GM18867 (cell line): ENCODE measurements at regions not wholly inside any gene's neighbourhood (a gene's known extent, or its start where the extent isn't known, plus 50 kb on each side); places are given as distances from the start of the nearest gene placed in this dataset.
"Not testable (repeated sequence)": the region's sequence is repeated elsewhere in the genome, so short reads cannot be mapped to it uniquely, and the experiment has no call there.

Source experiments
- ATAC-seq: cut with Tn5 transposase; IDR thresholded peaks from one replicate; pipeline ENCODE4 v1.9.1; 2021; ENCODE audit warnings: mild to moderate bottlenecking, moderate library complexity; ENCODE audit not compliant: unreplicated experiment

DNA sequence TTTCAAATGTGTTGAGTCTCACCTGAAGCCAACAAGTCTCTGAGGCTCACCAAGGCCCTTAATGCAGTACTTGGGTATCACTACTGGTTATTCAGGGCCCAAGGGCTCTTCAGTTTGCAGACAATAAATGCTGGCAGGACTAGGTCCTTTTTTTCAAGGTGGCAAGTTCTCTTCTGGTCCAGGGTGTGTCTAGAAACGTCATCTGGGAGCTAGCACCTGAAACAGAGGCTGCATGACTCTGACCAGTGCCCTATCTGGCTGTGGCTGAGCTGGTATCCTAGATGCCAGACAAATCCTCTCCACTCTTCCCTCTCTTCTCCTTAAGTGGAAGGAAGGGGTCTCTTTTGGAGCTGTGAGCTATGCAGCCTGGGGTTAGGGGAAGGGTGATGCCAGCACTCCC is 276.8 kb downstream of the PYDC2 start:
- no peak for ATAC-seq

DNA sequence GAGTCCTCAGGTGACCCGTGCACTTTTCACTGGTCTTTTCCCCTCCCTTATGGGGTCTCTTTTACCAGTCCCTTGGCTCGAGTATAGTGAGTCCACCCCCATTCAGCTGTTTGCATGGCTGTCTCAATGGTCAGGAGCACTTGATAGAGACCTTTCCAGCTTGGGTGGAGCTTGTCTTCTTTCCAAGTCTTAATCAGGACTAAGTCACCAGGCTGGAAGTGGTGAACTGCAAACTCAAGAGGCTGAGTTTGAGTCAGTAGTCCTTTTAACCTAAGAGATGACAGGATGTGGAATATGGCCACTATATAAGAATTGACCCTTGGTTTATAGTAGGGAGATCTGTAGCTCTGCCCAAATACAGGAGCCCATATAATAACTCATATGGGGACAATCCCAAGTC is 279.7 kb downstream of the PYDC2 start:
- ATAC-seq = no peak

DNA sequence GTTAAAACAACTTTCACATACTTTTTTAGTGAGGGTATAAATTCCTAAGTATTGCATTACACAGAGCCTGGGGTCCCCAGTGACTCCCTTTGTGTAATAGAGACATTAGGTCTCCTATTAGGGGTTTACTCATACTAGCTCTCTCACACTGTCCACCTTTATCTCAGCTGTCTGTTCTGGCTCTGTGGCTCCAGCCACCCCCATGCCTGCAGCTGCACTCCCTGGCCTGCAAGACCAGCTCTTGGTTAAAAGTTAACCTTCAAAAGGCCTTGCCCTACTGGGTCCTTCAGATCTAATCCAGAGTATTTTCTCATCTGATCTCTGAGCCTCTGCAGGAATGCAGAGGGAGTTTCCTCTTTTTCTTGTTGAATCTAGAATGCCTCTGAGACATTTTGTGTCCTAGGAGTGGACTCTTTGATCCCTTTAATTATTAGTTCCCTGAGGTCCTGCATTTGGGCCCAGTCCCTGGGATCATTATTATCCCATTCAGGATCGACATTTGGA is 280.9 kb downstream of the PYDC2 start:
- not testable (repeated sequence) for ATAC-seq

DNA sequence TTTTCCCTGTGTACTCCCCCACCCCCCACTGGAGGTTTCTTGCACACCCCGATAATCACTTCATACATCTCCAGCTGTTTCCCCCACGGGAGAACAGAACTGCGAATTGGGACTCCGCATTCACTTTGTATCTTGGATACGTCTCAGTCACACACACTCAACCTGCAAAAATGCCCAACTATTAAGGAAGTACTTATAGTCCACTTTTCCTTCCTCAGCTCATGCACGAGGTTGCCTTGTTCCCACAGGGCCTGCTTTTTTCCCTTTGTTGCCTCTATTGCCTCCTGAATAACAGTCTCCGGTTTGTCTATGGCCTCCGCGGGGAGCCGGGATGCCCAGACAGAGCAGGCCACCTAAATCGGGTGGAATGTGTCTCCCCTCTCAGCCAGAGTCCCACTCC is 282.3 kb downstream of the PYDC2 start:
- no peak for ATAC-seq

DNA sequence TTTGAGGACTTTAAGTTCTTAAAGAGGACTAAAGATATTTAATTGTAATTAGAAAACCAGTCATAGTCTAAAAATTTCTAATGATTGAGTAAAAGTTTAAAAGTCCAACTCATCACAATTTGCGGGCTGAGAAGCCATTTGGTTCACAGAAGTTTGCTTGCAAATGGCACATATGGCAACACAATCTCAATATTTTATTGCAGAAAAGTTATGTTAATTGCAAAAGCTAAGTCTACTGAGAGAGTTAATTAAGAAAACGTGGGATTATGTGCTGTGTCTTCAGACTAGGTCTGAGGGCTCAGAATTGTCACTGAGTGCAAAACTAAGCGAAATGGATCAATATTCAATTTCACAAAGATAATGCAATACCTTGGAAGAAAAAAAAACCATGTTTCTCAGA is 289.7 kb downstream of the PYDC2 start:
- no peak for ATAC-seq

DNA sequence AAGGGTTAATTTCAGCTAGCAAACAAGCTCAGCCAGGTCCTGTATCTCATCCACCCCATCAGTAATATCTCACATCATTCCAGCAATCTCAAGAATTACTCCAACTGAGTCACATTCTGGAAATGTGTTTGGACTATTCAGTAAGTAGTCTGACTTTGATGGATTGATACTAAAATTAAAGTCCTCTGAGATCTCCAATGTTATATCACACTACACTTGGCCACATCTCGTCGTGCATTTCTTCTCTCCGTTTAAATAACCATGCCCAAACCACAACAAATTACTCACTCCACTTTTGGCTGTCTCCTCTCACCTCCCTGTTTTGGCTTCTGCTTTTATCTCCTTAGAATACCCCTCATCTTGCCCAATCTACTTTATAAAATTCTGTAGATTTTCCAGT is 292.2 kb downstream of the PYDC2 start:
- ATAC-seq = no peak

DNA sequence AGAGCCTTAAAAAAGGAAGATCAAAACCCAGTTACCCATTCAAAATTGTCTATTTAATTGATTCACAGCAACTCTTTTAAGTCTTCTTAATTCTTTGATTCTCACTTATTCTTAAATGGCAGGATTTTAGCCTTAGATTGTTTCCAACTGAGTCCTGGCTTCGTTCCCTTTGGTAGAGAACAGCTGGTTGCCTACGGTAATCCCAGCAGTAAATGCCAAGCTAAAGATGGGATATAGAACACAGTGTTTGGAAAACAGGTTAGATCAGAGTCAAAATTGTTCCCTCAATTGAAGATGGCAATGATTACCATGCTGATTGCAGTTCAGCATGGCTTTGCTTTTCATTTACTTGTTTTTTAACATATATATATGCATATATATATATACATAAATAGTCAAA is 300.9 kb downstream of the PYDC2 start:
- ATAC-seq = no peak

DNA sequence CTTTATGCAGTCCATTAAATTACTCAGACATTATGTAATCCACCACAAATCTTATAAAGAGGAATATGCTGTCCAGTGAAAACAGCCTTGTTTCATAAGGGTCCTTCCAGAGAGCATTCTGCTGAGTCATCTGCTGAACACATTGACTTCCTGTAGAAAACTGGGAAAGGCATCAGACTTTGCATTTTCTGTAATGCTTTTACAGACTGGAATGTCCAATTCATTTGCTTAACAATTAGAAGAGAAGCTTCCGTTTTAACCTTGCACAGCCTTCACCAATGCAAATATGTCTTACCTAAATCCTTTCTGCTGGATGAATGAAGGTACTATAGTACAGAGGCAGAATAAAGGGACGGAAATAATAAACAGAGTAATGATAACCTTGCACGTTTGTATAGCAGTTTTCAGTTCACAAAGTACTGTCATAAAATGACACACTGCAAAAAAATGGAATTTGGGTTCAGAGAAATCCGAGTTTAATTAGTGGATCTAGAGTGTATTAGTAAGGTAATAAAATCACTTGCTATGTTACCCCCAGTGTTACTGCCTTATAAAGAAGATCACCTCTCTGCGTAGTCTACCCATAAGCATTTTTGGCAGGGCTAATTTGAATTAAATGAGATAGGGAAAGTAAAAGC is 301.5 kb downstream of the PYDC2 start:
- ATAC-seq = no peak

DNA sequence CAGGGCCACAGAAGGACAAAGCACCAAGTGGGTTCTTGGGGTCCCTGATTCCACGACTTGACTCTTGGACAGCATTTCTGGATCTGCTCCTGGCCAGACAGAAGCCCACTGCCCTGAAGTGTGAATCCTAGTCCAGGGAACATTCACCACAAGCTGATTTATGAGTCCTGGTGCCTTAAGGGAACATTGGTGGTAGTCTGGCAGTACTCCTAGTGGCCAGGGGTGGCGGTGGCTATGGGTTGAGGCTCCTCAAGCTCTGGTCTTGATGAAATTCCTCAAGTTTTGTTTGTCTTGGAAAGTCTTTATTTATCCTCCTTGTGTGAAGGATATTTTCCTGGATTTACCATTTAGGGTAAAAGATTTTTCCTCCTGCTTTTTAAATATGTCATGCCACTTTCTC is 307.5 kb downstream of the PYDC2 start:
- ATAC-seq = peak; percentile 41

DNA sequence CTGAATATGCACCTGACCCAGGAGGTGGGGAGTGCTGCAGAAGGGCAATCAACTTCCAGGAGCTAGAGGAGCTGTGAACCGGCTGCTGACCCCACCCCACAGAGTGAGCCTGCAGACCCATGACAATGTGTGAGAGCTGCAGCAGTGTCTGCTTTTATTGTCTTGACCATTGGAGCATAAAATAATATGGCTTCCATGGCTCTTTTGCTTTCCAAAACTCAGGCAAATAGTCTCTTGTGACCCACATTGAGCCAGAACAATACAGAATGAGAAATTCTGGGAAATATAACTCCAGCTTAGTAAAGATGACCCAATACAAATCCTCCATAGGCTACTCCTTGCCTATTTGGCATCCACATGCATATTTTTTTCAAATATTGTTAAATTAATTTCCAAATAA is 309.6 kb downstream of the PYDC2 start:
- ATAC-seq = no peak

DNA sequence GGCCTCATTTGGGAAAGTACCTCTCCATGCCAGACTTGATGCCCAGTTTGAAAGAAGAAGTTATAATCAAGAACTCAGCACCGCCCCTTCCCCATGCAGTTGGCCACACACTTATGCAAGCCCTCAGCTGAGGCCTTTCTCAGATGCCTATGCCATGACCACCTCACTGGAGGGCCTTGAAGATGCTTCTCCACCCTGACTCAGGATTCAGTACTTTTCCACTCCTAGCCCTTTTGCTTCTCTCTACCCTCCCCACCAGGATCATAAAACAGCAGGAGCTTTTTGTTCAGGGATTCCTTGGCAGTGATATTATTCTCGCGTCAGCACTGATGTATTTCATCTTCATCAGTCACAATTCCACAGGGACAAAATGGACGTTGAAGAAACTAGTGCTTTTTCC is 313.5 kb downstream of the PYDC2 start:
- no peak for ATAC-seq

DNA sequence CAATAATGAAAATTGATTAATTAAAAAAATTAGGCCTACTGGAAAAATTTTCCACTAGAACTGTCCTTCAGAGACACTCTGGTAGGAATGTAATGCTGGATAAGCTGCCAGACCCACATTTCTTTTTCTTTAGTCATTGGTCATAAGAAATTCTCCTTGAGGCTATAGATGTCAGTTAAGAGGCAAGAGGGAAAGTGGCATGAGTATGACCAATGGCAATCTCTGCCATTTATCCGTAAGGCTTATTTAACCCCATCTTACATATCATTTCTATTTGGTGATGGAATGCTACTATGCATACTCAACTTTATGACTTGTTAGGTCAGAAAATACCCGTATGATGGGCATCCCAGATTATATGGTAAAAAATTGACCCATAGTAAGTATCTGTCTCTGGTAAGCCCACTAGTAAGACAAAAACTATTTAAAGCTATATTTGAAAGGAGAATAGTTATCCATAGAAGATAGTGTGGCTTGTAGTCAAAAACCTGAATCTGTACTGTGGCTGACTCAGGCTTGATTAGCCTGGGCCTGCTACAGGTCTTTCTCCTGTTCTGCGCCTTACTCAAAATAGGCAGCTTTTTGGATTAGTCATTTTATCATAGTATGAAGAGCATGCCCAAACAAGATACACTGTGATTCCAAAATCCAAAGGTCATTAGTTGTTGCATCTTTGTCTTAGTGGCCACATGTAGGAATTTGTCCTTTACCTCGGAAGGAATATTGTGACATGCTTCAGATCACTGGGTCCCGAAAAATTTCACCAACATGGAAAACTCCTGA is 314.7 kb downstream of the PYDC2 start:
- ATAC-seq = no peak

DNA sequence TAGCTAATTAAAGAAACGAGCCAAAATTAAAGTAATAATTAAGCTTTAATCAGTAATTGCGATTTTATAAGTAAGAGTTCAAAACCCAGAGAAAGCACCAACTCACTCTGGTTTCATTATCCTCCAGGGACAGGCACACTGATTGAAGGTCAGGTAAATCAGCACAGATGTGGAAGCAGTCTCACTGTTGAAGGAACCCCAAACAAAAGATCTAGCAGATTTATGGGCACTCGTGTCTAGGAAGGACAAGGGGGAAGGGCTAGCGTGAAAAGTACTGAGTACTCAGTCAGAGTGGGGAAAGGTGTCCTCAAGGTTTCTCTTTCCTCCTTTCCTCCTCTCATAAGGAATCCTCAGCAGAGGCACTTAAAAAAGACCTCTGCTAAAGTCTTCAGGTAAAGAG is 320.1 kb downstream of the PYDC2 start:
- ATAC-seq = no peak

DNA sequence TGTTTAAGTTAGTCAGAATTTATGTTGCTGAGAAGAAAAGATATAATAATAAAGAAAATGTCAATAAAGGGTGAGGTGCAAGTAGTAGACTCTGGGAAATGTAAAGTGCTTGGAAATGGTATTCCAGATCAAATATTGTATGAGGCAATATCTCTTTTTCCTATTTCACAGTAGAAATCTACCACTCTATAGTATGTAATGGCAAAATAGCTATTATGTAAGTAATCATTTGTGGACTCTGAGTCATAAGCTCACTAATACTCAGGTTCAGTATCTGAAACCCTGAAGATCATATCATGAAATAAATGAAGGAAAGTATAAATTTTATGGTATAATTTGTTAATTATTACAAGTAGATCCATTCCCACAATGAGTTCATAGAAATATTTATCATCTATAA is 322.1 kb downstream of the PYDC2 start:
- no peak for ATAC-seq

DNA sequence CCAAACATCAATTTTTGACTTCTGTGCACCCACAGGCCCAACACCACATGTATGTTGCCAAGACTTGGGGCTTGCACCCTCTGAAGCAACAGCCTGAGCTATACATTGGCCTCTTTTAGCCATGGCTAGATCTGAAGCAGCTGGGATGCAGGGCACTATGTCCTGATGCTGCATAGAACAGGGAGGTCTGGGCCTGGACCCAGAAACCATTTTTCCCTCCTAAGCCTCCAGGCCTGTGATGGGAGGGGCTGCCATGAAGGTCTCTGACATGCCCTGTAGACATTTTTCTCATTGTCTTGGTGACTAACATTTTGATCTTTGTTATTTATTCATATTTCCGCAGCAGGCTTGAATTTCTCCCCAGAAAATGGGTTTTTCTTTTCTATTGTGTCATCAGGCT is 330.0 kb downstream of the PYDC2 start:
- ATAC-seq = no peak

DNA sequence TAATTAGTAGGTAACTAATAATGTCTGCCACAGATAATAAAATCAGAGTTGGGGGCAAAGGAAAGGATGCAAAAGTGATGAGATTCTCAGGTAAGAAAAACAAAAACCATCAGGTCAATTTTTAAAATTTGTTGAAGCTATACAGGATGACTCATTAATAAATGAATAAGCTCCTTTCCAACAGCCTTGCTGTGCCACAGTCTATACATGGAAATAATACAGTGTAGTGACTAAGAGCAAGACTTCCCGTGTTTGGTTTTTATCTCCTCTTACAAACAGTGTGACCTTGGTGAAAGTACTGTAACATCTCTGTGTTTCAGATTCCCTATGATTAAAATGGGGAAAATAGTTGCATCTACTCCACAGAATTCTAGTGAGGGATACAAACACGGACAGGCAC is 331.6 kb downstream of the PYDC2 start:
- ATAC-seq = no peak

DNA sequence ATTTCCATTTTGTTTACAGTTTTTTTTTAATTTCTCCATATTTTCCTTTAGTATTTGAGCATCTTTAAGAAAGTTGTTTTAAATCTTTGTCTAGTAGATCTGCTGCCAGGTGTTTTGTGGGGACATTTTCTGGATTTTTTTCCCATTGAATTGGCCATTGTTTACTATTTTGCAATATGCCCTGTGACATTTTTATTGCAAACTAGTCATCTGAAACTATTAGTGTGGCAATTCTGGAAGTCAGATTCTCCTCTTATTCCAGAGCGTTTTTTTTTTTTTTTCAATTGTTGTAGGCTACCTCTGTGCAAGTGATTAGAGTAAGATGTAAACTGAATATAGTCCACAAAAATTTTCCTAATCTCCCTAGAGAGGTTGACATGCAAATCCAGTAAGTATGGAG is 334.2 kb downstream of the PYDC2 start:
- no peak for ATAC-seq

DNA sequence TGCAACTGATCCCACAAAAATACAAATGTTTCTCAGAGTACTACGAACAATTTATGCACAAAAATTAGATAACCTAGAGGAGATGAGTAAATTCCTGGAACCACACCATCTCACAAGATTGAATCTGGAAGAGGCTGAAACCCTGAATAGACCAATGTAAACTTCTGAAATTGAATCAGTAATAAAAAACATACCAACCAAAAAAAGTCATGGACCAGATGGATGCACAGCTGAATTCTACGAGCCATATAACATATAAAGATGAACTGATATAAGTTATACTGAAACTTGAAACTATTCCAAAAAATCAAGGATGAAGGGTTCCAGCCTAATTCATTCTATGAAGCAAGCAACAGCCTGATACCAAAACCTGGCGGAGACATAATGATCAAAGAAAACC is 336.3 kb downstream of the PYDC2 start:
- ATAC-seq = no peak

DNA sequence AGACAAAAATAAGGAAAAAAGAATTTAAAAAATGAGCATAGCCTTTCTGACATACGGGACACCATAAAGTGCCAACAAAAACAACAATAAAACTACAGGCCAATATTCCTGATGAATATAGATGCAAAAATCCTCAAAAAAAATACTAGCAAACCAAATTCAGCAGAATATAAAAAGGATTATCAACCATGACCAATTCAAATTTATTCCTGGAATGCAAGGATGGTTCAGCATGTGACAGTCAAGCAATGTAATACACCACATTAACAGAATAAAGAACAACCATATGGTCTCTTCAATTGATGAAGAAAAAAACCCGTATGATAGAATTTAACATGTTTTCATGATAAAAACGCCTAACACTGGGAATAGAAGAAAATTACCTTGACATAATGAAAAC is 341.7 kb downstream of the PYDC2 start:
- no peak for ATAC-seq

DNA sequence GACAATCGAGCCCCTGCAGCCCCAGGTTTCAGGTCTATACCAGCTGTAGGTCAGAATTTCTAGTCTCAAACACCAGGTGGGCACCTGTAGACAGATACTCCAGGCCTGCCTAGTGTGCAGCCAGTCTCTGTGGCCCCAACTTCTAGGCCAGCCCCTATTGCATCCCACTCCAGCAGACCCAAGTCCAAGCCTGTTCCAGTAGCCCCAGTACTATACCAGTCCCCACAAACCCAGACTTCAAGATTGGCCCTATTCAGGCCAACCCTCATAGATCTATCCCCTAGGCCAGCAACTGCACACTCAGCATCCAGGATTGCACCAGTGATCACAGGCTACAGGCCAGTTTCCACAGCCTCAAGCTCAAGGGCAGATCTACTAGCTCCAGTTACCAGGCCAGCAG is 344.0 kb downstream of the PYDC2 start:
- no peak for ATAC-seq

DNA sequence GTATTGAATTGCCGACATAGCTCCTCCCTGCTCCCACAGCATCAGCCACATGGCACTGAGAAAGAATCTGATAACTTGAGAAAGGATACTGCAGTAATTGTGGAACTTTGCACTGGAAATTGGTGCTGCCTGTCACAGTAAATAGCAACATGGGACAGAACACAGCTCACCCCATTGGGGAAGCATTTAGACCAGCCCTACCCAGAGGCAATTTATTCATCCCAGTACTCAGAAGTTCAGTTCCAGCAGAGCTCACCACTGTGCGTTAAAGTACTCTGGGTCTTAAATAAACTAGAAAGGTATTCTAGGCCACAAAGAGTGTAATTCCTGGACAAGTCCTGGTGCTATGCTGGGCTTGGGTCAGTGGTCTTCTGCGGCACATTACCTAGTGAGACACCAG is 347.1 kb downstream of the PYDC2 start:
- no peak for ATAC-seq

DNA sequence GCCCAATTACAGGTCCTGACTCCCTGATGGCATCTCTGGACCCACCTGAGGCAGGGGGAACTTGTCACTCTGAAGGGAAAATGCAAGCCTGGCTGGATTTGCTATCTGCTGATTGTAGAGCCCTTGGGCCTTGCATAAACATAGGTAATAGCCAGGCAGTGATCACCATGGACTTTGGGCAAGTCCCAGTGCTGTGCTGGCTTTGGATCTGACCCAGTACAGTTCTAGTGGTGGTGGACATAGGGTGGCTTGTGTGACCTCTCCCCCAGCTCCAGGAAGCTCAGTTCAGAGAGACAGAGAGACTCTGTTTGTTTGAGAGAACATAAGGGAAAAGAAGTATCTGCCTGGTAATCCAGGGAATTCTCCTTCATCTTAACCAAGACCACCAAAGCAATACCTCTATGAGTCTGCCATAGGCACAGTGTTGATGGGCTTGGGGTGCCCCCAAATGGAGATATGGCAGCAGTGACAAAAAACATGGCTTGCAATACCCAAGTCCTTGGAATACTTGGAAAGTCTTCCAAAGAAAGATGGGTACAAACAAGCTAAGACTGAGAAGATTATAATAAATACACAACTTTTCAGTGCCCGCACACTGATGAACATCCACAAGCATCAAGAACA is 348.5 kb downstream of the PYDC2 start:
- ATAC-seq = no peak
